Lower leg skin (tissue), 4 donors: ENCODE measurements at regions not wholly inside any gene's neighbourhood (a gene's known extent, or its start where the extent isn't known, plus 50 kb on each side); places are given as distances from the start of the nearest gene placed in this dataset.

ENCODE experiments used
- DNase-seq, 2 donors: peaks; one replicate each; pipeline ENCODE4 v3.0.0-alpha.2; 2019; ENCODE audit warnings: low spot score in 2 of 2
- H3K4me3 ChIP-seq: fragments of 200-600 bp; sonication (generic); 2 replicates; pipeline ENCODE4 v1.5.1; 2017; ENCODE audit warnings: mild to moderate bottlenecking, low read depth; ENCODE audit not compliant: poor library complexity, severe bottlenecking
- CTCF ChIP-seq, 3 donors: fragments of 450-650 bp; IDR thresholded peaks; one replicate each; pipeline ENCODE4 v1.5.1; 2016; ENCODE audit warnings: antibody characterized with exemption in 3 of 3, mild to moderate bottlenecking in 3 of 3, moderate library complexity in 2 of 3
- POLR2A ChIP-seq, 2 donors: fragments of 450-650 bp; IDR thresholded peaks; one replicate each; pipeline ENCODE4 v1.6.1; 2016 to 2017; ENCODE audit warnings: antibody characterized with exemption in 2 of 2, mild to moderate bottlenecking in 1 of 2, moderate library complexity in 1 of 2
- WGBS, 2 donors: methylation state at CpG; one replicate each; pipeline ENCODE4 v1.1.5; 2018; 5-methylcytosine and 5-hydroxymethylcytosine counted together
- intact Hi-C: fragments of 100-400 bp; cut with DNase I; formaldehyde crosslinking; loops from one replicate; pipeline ENCODE4 v1.15.0; 2023; ENCODE audit warnings: low total_unique reads

GRCh38 chr7:68715907-68716306 is 882.4 kb upstream of the AUTS2 start:
- no peak for DNase-seq
- no peak overlapping the region for H3K4me3 ChIP-seq
- WGBS, 2 donors: 37 to 74% methylated on average over 4 of the region's 4 CpGs
- TF ChIP-seq CTCF (IDR thresholded peaks at IDR 0.05): no peak
- no peak for TF ChIP-seq POLR2A (IDR thresholded peaks at IDR 0.05)
- intact Hi-C loops: no loop called here

DNA sequence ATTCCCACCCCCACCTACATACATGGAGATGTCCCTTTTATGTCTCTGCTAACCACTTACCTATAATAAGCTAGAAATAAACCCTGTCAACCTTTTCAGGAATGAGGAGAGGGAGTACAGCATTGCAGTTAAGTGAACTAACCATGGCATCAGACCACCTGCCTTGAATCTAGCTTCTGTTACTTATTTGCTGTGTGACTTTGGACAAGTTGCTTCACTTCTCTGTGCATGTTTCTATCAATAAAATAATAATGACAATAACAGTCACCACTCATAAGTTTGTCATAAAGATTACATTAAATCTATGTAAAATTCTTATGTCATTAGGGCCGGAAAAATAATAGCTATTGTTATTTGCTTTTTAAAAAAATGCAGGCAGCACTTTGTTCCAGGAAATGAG is 881.1 kb upstream of the AUTS2 start:
- no peak for TF ChIP-seq CTCF (IDR thresholded peaks at IDR 0.05)
- TF ChIP-seq POLR2A (IDR thresholded peaks at IDR 0.05): no peak
- 51 to 63% methylated on average over 1 of the region's 1 CpG for WGBS, 2 donors
- H3K4me3 ChIP-seq: no peak overlapping the region
- DNase-seq: no peak
- intact Hi-C loops: no loop called here

- DNase-seq: no peak
- TF ChIP-seq CTCF (IDR thresholded peaks at IDR 0.05) (no peak), POLR2A (IDR thresholded peaks at IDR 0.05) (no peak)
- H3K4me3 ChIP-seq: no peak overlapping the region
- WGBS, 2 donors: 11 to 14% methylated on average over 1 of the region's 1 CpG
- intact Hi-C loops: no loop called here
Observed at GRCh38 chr7:68718097-68718551, 880.2 kb upstream of the AUTS2 start.

DNA sequence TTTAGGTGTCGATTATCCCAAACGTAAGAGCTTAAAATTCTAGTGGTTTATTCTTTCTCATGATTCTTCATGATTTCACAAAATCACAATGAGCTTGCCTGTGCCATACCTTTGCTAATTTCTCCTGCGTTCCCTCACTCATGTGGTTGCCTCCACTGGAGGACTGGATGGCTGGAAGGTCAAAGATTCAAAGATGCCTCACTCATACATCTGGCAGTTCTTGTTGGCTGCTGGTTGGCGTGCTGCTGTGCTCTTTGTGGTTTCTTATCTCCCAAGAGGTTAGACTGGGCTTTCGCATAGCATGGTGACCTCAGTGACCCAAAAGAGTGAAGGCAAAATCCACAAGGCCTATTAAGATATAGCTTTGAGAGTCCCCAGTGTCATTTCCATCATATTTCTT is 877.6 kb upstream of the AUTS2 start:
- TF ChIP-seq POLR2A (IDR thresholded peaks at IDR 0.05): no peak
- no peak for TF ChIP-seq CTCF (IDR thresholded peaks at IDR 0.05)
- no peak for DNase-seq
- 81 to 82% methylated on average over 5 of the region's 5 CpGs for WGBS, 2 donors
- intact Hi-C loops: no loop called here
- H3K4me3 ChIP-seq: no peak overlapping the region

DNA sequence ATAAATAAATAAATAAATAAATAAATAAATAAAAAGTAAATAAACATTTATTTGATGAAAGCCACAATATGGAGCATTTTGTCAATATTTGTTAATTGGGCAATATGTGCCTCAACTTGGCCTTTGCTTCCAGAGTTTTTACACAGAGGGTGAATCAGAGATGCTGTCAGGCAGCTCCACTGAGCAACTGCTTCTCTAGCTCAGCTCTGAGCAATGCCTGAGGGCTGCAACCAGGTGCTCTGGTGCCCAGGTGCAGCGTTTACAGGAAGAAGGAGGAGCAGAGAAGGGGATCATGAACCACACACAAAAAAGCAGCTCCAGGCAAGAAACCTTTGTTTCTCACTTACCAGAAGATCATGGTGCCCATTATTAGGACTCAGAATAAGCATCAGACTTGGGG is 876.2 kb upstream of the AUTS2 start:
- intact Hi-C loops: no loop called here
- H3K4me3 ChIP-seq: no peak overlapping the region
- 42 to 54% methylated on average over 1 of the region's 1 CpG for WGBS, 2 donors
- TF ChIP-seq CTCF (IDR thresholded peaks at IDR 0.05): no peak
- no peak for TF ChIP-seq POLR2A (IDR thresholded peaks at IDR 0.05)
- no peak for DNase-seq

- WGBS, 2 donors: 57 to 70% methylated on average over 6 of the region's 6 CpGs
- no peak overlapping the region for H3K4me3 ChIP-seq
- intact Hi-C loops: no loop called here
- DNase-seq: no peak
- TF ChIP-seq CTCF (IDR thresholded peaks at IDR 0.05) (no peak), POLR2A (IDR thresholded peaks at IDR 0.05) (no peak)
Observed at GRCh38 chr7:68724965-68725364, 873.3 kb upstream of the AUTS2 start.
